Adipose tissue (tissue), 3 donors: ENCODE measurements at regions not wholly inside any gene's neighbourhood (a gene's known extent, or its start where the extent isn't known, plus 50 kb on each side); places are given as distances from the start of the nearest gene placed in this dataset.

Experiments
- H3K27ac ChIP-seq: one replicate; pipeline ENCODE4 v1.5.1; 2013; ENCODE audit warnings: low read depth, low read length
- WGBS, 3 donors: extraction: QIAGEN DNeasy Blood & Tissue Kit; methylation state at CpG; one replicate each; pipeline ENCODE4 v1.1.7; 2013; 5-methylcytosine and 5-hydroxymethylcytosine counted together
- donor health status: healthy with polysubstance abuse.
- donor health status: Bipolar disorder and iron deficiency.
- donor health status: healthy.

DNA sequence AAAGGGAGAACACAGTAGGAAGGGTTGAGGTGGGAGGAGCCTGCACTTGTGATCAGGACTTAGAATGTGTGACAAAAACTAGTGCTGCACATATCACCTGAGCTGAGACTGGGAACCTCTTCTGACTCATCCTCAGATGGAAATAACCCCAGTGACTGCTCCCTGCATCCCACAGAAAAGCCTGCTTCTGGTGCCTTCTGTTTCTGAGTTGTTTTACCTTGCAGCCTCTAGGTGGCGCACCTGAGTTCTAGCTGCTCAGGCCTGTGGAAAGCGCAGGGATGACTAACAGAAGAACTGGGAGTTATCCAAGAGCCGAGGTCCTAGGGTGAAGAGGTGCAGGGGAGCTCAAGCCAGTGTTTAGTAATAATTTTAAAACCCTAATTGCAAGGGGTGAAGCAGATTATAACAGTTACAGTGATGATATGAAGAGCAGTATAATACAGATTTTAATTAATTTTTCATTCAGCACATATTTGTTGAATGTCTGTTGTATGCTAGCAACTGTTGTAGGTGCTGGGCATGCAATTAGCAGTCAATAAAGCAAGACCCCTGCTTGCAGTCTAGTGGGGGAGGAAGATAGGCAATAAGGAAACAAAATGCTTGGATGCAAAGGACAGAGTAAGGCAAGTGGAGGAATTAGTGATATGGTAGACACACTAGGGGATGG lies 302.5 kb downstream of the DHX35 start:
- H3K27ac ChIP-seq: no peak overlapping the region
- WGBS, 3 donors: 3 to 12% (median 6%) methylated on average over 3 of the region's 3 CpGs

GRCh38 chr20:39263076-39263475 lies 300.9 kb downstream of the DHX35 start:
- H3K27ac ChIP-seq: no peak overlapping the region

DNA sequence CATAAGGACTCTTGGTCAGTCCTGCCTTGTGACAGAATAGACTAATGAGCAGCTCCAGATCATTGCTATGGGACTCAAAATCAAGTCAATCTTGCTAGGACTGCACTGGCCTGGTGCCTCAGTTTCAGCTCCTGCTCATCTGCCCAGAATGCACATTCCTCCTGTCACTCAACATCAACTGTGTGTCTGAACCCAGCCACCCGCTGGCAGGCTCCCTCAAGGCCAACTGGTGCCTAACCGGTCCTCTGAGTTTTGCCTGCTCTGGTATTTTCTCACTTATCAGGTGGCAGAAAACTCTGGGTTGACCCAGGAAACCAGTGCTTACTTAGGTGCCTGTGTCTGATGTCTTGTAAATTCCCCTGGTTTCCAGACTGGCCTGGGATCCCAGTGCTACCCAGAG lies 297.7 kb downstream of the DHX35 start:
- no peak overlapping the region for H3K27ac ChIP-seq
- 47 to 96% (median 91%) methylated on average over 2 of the region's 2 CpGs for WGBS, 3 donors

DNA sequence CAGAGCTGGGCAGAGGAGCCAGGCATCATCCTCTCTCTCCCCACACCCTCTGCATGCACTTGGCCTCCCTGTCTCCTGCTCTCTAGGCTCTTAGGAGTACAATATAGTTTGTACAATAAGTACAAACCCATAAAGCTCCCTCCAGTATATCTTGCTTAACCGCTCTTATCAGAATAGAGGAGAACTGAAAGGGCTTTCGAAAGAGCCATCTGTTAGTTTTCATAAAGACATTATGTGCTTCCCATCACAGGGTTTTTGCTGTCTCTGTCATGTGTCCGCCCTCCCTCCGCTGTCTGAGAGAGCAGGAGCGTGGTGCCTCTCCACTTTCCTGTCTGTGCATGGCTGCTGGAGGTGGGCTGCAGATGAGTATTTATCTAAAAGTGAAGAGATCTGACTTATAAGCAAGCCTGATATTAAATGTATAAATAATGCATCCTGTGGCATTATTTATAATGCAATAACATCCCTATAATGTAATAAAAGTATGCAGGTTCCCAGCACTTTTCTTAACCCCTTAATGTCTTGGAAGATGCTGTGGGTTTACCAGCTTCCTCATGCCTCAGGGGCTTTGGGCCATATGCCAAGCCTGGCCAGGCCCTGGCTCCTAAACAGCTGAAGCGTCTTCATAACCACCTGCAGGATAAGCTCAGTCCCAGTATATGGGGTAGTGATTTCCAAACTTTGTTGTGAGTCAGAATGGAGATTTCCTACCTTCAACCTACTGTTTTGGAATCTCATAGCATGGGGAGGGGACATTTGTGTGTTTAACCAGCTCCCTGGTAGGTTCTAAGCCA lies 297.1 kb downstream of the DHX35 start:
- WGBS, 3 donors: 64 to 80% (median 72%) methylated on average over 6 of the region's 6 CpGs
- H3K27ac ChIP-seq: no peak overlapping the region

DNA sequence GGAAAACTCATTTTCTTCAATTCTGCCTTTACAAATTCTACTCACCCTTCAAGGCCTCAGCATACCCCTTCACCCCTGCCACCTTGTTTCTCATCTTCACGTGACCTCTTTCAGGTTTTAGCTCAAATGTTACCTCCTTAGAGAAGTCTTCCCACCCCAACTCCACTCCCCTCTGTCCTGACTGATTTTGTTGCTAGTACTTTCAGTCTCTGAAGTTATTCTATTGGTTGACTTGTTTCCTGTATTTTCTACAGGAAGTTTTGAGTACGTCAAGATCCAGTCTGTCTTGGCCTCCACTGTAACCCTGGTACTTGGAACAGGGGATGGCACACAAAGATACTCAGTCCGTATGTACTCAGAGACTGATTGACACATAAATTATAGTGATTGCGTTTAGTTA lies 296.1 kb downstream of the DHX35 start:
- no peak overlapping the region for H3K27ac ChIP-seq
- 85 to 91% (median 86%) methylated on average over 4 of the region's 4 CpGs for WGBS, 3 donors

- H3K27ac ChIP-seq: no peak overlapping the region
- WGBS, 3 donors: 56 to 73% (median 71%) methylated on average over 9 of the region's 9 CpGs
These were observed 291.1 kb downstream of the DHX35 start for GRCh38 chr20:39253051-39253755.

- H3K27ac ChIP-seq: no peak overlapping the region
- 86 to 90% (median 87%) methylated on average over 6 of the region's 6 CpGs for WGBS, 3 donors
These were observed 289.9 kb downstream of the DHX35 start for GRCh38 chr20:39252035-39252434.

DNA sequence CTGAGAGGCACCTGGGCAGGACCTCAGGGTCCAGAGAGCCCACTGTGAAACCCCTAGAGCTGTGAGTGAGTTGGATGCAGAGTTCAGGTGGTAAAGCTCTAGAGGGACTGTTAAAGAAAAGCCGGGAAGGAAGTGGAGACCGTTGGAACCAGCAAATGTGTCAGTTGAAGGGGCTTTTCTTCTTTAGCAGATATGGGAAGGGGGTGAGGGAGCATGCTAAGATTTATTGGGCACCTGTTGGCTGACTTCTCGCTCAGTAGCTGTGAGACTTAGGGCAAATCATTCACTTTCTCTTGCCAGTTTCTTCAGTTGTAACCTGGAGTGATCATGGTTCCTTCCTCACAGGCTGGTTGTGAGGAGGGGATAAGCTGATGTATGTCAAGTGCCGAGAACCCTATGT lies 287.7 kb downstream of the DHX35 start:
- H3K27ac ChIP-seq: no peak overlapping the region
- whole genome bisulfite sequencing, 3 donors: 53 to 73% (median 66%) methylated on average over 4 of the region's 4 CpGs

GRCh38 chr20:39248862-39249485 lies 286.8 kb downstream of the DHX35 start:
- H3K27ac ChIP-seq: no peak overlapping the region

GRCh38 chr20:39248171-39248861 lies 286.2 kb downstream of the DHX35 start:
- WGBS, 3 donors: 65 to 86% (median 81%) methylated on average over 15 of the region's 15 CpGs
- no peak overlapping the region for H3K27ac ChIP-seq

GRCh38 chr20:39246436-39246835 lies 284.3 kb downstream of the DHX35 start:
- H3K27ac ChIP-seq: no peak overlapping the region

GRCh38 chr20:39245685-39246311 lies 283.7 kb downstream of the DHX35 start:
- WGBS, 3 donors: 58 to 76% (median 63%) methylated on average over 1 of the region's 1 CpG
- H3K27ac ChIP-seq: no peak overlapping the region

More at GRCh38 chr20:39246436-39246835, 284.3 kb downstream of the DHX35 start:
- 78 to 84% (median 81%) methylated on average over 4 of the region's 4 CpGs for WGBS, 3 donors

DNA sequence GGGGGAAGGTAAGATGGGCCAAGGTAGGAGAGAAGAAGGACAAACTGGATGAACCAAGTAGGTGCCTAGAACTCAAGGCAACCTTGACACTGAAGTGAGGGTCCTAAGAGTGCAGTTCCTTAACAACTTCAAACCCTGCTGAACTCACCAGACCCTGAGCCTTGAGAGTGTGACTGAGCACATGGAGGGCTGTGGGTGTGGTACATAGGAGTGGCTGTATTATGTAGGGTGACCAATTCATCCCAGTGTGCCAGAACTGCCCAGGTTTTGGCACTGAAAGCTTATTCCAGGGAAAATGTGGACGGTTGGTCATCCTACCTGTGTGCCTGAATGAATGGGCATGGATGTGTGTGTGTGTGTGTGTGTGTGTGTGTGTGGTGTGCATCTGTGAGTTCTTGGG lies 281.8 kb downstream of the DHX35 start:
- 74 to 86% (median 82%) methylated on average over 1 of the region's 1 CpG for WGBS, 3 donors
- H3K27ac ChIP-seq: no peak overlapping the region

DNA sequence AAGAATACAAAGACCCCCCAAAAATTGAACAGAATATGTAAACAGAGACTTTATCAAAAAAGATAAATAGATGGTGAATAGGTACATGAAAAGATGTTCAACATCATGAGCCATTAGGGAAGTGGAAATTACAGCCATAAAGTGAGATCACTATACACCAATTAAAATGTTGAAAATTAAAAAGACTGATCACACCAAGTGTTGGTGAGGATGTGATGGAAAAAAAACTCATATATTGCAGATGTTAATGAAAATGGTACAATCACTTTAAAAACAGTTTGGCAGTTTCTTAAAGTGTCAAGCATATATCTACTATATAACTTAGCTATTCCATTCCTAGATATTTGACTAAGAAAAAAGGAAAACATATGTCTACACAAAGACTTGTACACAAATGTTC lies 280.5 kb downstream of the DHX35 start:
- H3K27ac ChIP-seq: no peak overlapping the region

GRCh38 chr20:39234520-39235095 lies 272.5 kb downstream of the DHX35 start:
- H3K27ac ChIP-seq: no peak overlapping the region
- WGBS, 3 donors: 55 to 61% (median 60%) methylated on average over 7 of the region's 7 CpGs

- 86 to 92% (median 88%) methylated on average over 4 of the region's 4 CpGs for WGBS, 3 donors
- H3K27ac ChIP-seq: no peak overlapping the region
These were observed 271.6 kb downstream of the DHX35 start for GRCh38 chr20:39233755-39234154.

- 52 to 62% (median 55%) methylated on average over 7 of the region's 7 CpGs for WGBS, 3 donors
- H3K27ac ChIP-seq: no peak overlapping the region
These were observed 265.3 kb downstream of the DHX35 start for GRCh38 chr20:39227416-39227815.

DNA sequence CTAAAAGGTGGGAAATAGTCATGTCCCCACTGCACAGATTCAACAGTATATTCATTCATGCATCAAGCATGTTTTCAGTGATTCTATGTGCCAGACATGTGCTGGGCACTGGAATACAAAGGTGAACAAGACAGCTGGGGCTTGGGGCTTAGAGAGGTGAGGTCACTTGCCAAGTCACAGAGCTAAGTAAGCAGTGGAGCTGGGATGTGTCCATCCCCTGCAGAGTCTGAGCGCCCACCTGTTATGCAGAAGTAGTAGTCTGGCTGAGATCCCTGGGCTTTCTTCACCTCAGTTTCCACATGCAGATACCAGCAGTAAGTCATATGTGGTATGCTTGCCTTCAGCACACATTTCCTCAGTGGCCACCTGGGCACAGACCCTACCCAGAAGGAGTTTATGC lies 263.8 kb downstream of the DHX35 start:
- no peak overlapping the region for H3K27ac ChIP-seq
- WGBS, 3 donors: 70 to 97% (median 87%) methylated on average over 1 of the region's 1 CpG
